ENCODE measurements at regions not wholly inside any gene's neighbourhood (a gene's known extent, or its start where the extent isn't known, plus 50 kb on each side); places are given as distances from the start of the nearest gene placed in this dataset.
A peak's percentile ranks its signal among the peaks of the same experiment; 100 is the strongest.

- H3K9me3 ChIP-seq (ENCODE audit: control insufficient read depth, insufficient read depth, low read length): peaks cover 3% of the 10 kb centered on the region; the same call in 1 of the 2 replicates
- no peak for TF ChIP-seq EZH2phosphoT487 (IDR thresholded peaks at IDR 0.05; ENCODE audit: borderline replicate concordance, low read length)
- TF ChIP-seq, protein P1, sequence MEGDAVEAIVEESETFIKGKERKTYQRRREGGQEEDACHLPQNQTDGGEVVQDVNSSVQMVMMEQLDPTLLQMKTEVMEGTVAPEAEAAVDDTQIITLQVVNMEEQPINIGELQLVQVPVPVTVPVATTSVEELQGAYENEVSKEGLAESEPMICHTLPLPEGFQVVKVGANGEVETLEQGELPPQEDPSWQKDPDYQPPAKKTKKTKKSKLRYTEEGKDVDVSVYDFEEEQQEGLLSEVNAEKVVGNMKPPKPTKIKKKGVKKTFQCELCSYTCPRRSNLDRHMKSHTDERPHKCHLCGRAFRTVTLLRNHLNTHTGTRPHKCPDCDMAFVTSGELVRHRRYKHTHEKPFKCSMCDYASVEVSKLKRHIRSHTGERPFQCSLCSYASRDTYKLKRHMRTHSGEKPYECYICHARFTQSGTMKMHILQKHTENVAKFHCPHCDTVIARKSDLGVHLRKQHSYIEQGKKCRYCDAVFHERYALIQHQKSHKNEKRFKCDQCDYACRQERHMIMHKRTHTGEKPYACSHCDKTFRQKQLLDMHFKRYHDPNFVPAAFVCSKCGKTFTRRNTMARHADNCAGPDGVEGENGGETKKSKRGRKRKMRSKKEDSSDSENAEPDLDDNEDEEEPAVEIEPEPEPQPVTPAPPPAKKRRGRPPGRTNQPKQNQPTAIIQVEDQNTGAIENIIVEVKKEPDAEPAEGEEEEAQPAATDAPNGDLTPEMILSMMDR (IDR thresholded peaks at IDR 0.05; ENCODE audit: low read depth, low read length, poor library complexity, severe bottlenecking): no peak
Measured at GRCh38 chr1:30087465-30087864, 635.9 kb downstream of the MATN1 start.

DNA sequence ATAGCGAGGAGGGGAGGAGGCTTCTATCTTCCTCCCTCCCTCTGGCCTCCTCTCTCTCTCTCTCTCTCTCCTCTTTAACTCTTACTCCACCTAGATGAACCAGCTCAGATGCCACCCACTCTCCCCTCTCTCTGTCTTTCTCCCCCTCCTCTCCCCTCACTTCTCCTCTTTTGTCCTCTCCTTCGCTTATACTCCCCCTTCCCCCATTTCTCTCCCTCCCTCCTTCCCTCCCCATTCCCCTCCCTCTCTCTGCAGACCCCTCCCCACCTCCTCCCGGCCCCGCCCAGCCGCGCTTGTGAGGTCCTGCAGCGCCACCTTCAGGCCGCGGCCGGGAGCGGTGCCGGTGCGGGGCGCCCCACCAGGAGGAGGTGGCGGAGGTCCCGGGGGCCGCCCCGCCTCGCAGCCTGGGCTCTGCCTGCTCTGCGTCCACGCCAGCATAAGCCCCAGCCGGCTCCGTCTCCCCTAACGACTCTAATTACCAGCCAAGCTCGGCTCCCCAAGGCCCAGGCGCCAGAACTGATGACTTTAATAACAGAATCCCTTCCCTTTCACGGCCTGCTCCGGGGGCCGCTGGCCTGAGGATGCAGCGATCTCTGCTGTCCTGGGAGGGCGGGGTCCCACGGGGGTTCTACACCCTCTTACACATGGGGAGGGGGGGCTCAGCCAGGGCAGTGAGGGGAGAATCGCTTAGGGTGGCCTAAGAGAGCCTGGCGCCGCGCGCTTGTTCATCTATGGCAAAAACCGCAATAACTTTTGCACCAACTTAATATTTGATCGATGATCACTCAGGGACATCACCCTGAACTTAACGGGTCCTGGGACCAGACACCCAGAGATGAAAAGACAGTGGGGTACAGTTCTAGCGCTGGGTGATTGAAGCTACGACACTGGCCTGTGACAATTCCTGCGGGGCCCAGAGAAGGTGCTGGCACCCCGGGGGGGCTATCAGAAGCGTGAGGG lies 637.3 kb downstream of the MATN1 start:
- Histone ChIP-seq H3K27ac (ENCODE audit: low read depth, low read length) (no peak overlapping the region), H3K27me3 (ENCODE audit: control insufficient read depth, low read length) (peaks cover 2% of the 10 kb centered on the region; the same call in 1 of the 2 replicates), H3K9me3 (ENCODE audit: control insufficient read depth, insufficient read depth, low read length) (no peaks in the 10 kb centered on the region), H3K9me2 (replicated peaks; ENCODE audit: control insufficient read depth, low read length) (no peaks in the 10 kb centered on the region), H3K4me2 (ENCODE audit: low read length) (no peak overlapping the region), H3K79me2 (ENCODE audit: control insufficient read depth, low read length) (no peaks in the 10 kb centered on the region), H4K20me1 (ENCODE audit: control insufficient read depth, insufficient read depth, low read depth, low read length) (no peaks in the 10 kb centered on the region), H3F3A (ENCODE audit: control insufficient read depth, insufficient read depth) (no peaks in the 10 kb centered on the region), H3K4me1 (ENCODE audit: control insufficient read depth, low read length) (no peaks in the 10 kb centered on the region), H3K36me3 (ENCODE audit: control insufficient read depth, low read length) (no peaks in the 10 kb centered on the region), H3K4me3 (ENCODE audit: low read length) (no peak overlapping the region)
- TF ChIP-seq, protein P1 (IDR thresholded peaks at IDR 0.05; ENCODE audit: low read depth, low read length, poor library complexity, severe bottlenecking): peak; percentile 85
- TF ChIP-seq EZH2phosphoT487 (IDR thresholded peaks at IDR 0.05; ENCODE audit: borderline replicate concordance, low read length): no peak

More at GRCh38 chr1:30087465-30087864, 635.9 kb downstream of the MATN1 start:
- Histone ChIP-seq H3K36me3 (ENCODE audit: control insufficient read depth, low read length) (no peaks in the 10 kb centered on the region), H3K4me3 (ENCODE audit: low read length) (no peak overlapping the region), H3K27me3 (ENCODE audit: control insufficient read depth, low read length) (peaks cover 2% of the 10 kb centered on the region; the same call in 1 of the 2 replicates), H4K20me1 (ENCODE audit: control insufficient read depth, insufficient read depth, low read depth, low read length) (no peaks in the 10 kb centered on the region), H3F3A (ENCODE audit: control insufficient read depth, insufficient read depth) (no peaks in the 10 kb centered on the region), H3K79me2 (ENCODE audit: control insufficient read depth, low read length) (no peaks in the 10 kb centered on the region), H3K4me2 (ENCODE audit: low read length) (no peak overlapping the region), H3K4me1 (ENCODE audit: control insufficient read depth, low read length) (no peaks in the 10 kb centered on the region), H3K9me2 (replicated peaks; ENCODE audit: control insufficient read depth, low read length) (no peaks in the 10 kb centered on the region), H3K27ac (ENCODE audit: low read depth, low read length) (no peak overlapping the region)

GRCh38 chr1:30084909-30085571 lies 638.3 kb downstream of the MATN1 start:
- Histone ChIP-seq H3K27me3 (ENCODE audit: control insufficient read depth, low read length) (peaks cover 2% of the 10 kb centered on the region; the same call in 1 of the 2 replicates), H3K27ac (ENCODE audit: low read depth, low read length) (no peak overlapping the region), H3K4me2 (ENCODE audit: low read length) (no peak overlapping the region), H3K4me1 (ENCODE audit: control insufficient read depth, low read length) (no peaks in the 10 kb centered on the region), H3K36me3 (ENCODE audit: control insufficient read depth, low read length) (no peaks in the 10 kb centered on the region), H3K9me3 (ENCODE audit: control insufficient read depth, insufficient read depth, low read length) (no peaks in the 10 kb centered on the region), H3K9me2 (replicated peaks; ENCODE audit: control insufficient read depth, low read length) (no peaks in the 10 kb centered on the region), H3F3A (ENCODE audit: control insufficient read depth, insufficient read depth) (no peaks in the 10 kb centered on the region), H4K20me1 (ENCODE audit: control insufficient read depth, insufficient read depth, low read depth, low read length) (no peaks in the 10 kb centered on the region), H3K4me3 (ENCODE audit: low read length) (no peak overlapping the region), H3K79me2 (ENCODE audit: control insufficient read depth, low read length) (no peaks in the 10 kb centered on the region)
- TF ChIP-seq, protein P1 (IDR thresholded peaks at IDR 0.05; ENCODE audit: low read depth, low read length, poor library complexity, severe bottlenecking): no peak
- no peak for TF ChIP-seq EZH2phosphoT487 (IDR thresholded peaks at IDR 0.05; ENCODE audit: borderline replicate concordance, low read length)
